ENCODE measurements at regions not wholly inside any gene's neighbourhood (a gene's known extent, or its start where the extent isn't known, plus 50 kb on each side); places are given as distances from the start of the nearest gene placed in this dataset.
A peak's percentile ranks its signal among the peaks of the same experiment; 100 is the strongest.

GRCh38 chr1:68329096-68329835, 96.9 kb upstream of the WLS start:
- Mint-ChIP-seq H3K9me3 (ENCODE audit: unreplicated experiment) (peaks cover 2% of the 10 kb centered on the region), H3K36me3 (ENCODE audit: low read depth, unreplicated experiment) (no peaks in the 10 kb centered on the region), H3K27me3 (ENCODE audit: low read depth, unreplicated experiment) (no peaks in the 10 kb centered on the region), H3K4me3 (ENCODE audit: unreplicated experiment) (no peak overlapping the region), H3K27ac (ENCODE audit: unreplicated experiment) (no peak overlapping the region), H3K4me1 (ENCODE audit: low read depth, unreplicated experiment) (peaks cover 23% of the 10 kb centered on the region)
- Histone ChIP-seq H3K27ac (ENCODE audit: low read depth, low read length) (no peak overlapping the region), H3K4me1 (ENCODE audit: insufficient read depth, low read length) (peaks cover 29% of the 10 kb centered on the region), H3K9ac (ENCODE audit: low read length) (no peak overlapping the region), H3K36me3 (ENCODE audit: insufficient read depth, low read length) (no peaks in the 10 kb centered on the region), H3K9me3 (ENCODE audit: insufficient read depth, low read depth, low read length) (no peaks in the 10 kb centered on the region), H3K4me3 (ENCODE audit: insufficient read depth, low read depth, low read length) (no peak overlapping the region), H3K27me3 (ENCODE audit: insufficient read depth, low read length) (peaks cover 11% of the 10 kb centered on the region), H3K4me2 (ENCODE audit: low read length) (peak overlapping the region; percentile 2), H3K79me2 (ENCODE audit: insufficient read depth, low read length) (no peaks in the 10 kb centered on the region), H2AFZ (ENCODE audit: low read depth, low read length) (no peak overlapping the region), H4K20me1 (ENCODE audit: insufficient read depth, low read length) (no peaks in the 10 kb centered on the region)
- DNase-seq (ENCODE audit: low read depth), result no peak
- no peak for FAIRE-seq
- TF ChIP-seq EZH2 (IDR thresholded peaks at IDR 0.05; ENCODE audit: insufficient read depth, low read length) (no peak), CTCF (IDR thresholded peaks at IDR 0.05; ENCODE audit: insufficient read depth, low read depth, low read length) (no peak)

- Histone ChIP-seq H3K4me3 (ENCODE audit: insufficient read depth, low read depth, low read length) (no peak overlapping the region), H3K4me2 (ENCODE audit: low read length) (peak overlapping the region; percentile 2), H3K36me3 (ENCODE audit: insufficient read depth, low read length) (no peaks in the 10 kb centered on the region), H2AFZ (ENCODE audit: low read depth, low read length) (no peak overlapping the region), H3K4me1 (ENCODE audit: insufficient read depth, low read length) (peaks cover 33% of the 10 kb centered on the region), H3K79me2 (ENCODE audit: insufficient read depth, low read length) (no peaks in the 10 kb centered on the region), H3K9ac (ENCODE audit: low read length) (no peak overlapping the region), H3K27me3 (ENCODE audit: insufficient read depth, low read length) (peaks cover 11% of the 10 kb centered on the region), H3K9me3 (ENCODE audit: insufficient read depth, low read depth, low read length) (no peaks in the 10 kb centered on the region), H4K20me1 (ENCODE audit: insufficient read depth, low read length) (no peaks in the 10 kb centered on the region), H3K27ac (ENCODE audit: low read depth, low read length) (no peak overlapping the region)
- peaks cover 25% of the 10 kb centered on the region for H3K4me1 Mint-ChIP-seq (ENCODE audit: low read depth, unreplicated experiment)
- FAIRE-seq, result no peak
- no peaks in the 10 kb centered on the region for H3K36me3 Mint-ChIP-seq (ENCODE audit: low read depth, unreplicated experiment)
- no peak overlapping the region for H3K4me3 Mint-ChIP-seq (ENCODE audit: unreplicated experiment)
- peaks cover 2% of the 10 kb centered on the region for H3K9me3 Mint-ChIP-seq (ENCODE audit: unreplicated experiment)
- DNase-seq (ENCODE audit: low read depth), result peak; percentile 53
- H3K27me3 Mint-ChIP-seq (ENCODE audit: low read depth, unreplicated experiment), result no peaks in the 10 kb centered on the region
- no peak overlapping the region for H3K27ac Mint-ChIP-seq (ENCODE audit: unreplicated experiment)
- TF ChIP-seq EZH2 (IDR thresholded peaks at IDR 0.05; ENCODE audit: insufficient read depth, low read length) (no peak), CTCF (IDR thresholded peaks at IDR 0.05; ENCODE audit: insufficient read depth, low read depth, low read length) (no peak)
Observed at GRCh38 chr1:68328490-68328889, 96.2 kb upstream of the WLS start.

- H3K27me3 Mint-ChIP-seq (ENCODE audit: low read depth, unreplicated experiment), result no peaks in the 10 kb centered on the region
- no peak for DNase-seq (ENCODE audit: low read depth)
Observed at GRCh38 chr1:68327414-68327813, 95.1 kb upstream of the WLS start.

More at GRCh38 chr1:68327414-68327813, 95.1 kb upstream of the WLS start:
- Histone ChIP-seq H3K4me3 (ENCODE audit: insufficient read depth, low read depth, low read length) (no peak overlapping the region), H3K36me3 (ENCODE audit: insufficient read depth, low read length) (no peaks in the 10 kb centered on the region), H3K4me1 (ENCODE audit: insufficient read depth, low read length) (peaks cover 42% of the 10 kb centered on the region), H3K27me3 (ENCODE audit: insufficient read depth, low read length) (peaks cover 4% of the 10 kb centered on the region), H3K9ac (ENCODE audit: low read length) (no peak overlapping the region), H3K27ac (ENCODE audit: low read depth, low read length) (no peak overlapping the region), H3K4me2 (ENCODE audit: low read length) (no peak overlapping the region), H3K79me2 (ENCODE audit: insufficient read depth, low read length) (no peaks in the 10 kb centered on the region), H3K9me3 (ENCODE audit: insufficient read depth, low read depth, low read length) (no peaks in the 10 kb centered on the region), H2AFZ (ENCODE audit: low read depth, low read length) (no peak overlapping the region), H4K20me1 (ENCODE audit: insufficient read depth, low read length) (no peaks in the 10 kb centered on the region)
- Mint-ChIP-seq H3K4me1 (ENCODE audit: low read depth, unreplicated experiment) (peaks cover 31% of the 10 kb centered on the region), H3K36me3 (ENCODE audit: low read depth, unreplicated experiment) (no peaks in the 10 kb centered on the region), H3K4me3 (ENCODE audit: unreplicated experiment) (no peak overlapping the region), H3K9me3 (ENCODE audit: unreplicated experiment) (peaks cover 2% of the 10 kb centered on the region), H3K27ac (ENCODE audit: unreplicated experiment) (no peak overlapping the region)
- FAIRE-seq, result no peak
- TF ChIP-seq CTCF (IDR thresholded peaks at IDR 0.05; ENCODE audit: insufficient read depth, low read depth, low read length), result no peak
- TF ChIP-seq EZH2 (IDR thresholded peaks at IDR 0.05; ENCODE audit: insufficient read depth, low read length), result no peak

Measured in astrocyte (in vitro differentiated cells and primary cell).